ENCODE measurements at regions not wholly inside any gene's neighbourhood (a gene's known extent, or its start where the extent isn't known, plus 50 kb on each side); places are given as distances from the start of the nearest gene placed in this dataset.

DNA sequence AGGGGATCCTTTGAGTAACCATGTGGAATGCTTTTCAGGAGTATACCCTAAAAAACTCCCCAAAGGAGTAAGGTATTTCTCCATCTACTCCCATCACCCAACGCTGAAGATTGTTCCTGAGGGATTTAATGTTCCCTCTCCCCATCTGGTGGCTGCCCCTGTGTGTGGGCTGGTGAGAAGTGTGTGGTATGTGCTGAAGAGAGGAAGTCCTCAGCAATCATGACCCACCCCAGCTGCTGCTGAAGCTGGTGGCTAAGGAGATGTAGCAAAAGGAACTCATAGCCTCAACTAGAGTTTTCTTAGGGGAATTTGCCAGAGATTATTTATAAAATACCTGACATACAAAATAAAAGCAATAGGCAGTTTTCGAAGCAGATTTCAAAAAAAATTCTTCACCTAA lies 114.3 kb upstream of the JAG1 start (continued):
- TF ChIP-seq, protein P1, sequence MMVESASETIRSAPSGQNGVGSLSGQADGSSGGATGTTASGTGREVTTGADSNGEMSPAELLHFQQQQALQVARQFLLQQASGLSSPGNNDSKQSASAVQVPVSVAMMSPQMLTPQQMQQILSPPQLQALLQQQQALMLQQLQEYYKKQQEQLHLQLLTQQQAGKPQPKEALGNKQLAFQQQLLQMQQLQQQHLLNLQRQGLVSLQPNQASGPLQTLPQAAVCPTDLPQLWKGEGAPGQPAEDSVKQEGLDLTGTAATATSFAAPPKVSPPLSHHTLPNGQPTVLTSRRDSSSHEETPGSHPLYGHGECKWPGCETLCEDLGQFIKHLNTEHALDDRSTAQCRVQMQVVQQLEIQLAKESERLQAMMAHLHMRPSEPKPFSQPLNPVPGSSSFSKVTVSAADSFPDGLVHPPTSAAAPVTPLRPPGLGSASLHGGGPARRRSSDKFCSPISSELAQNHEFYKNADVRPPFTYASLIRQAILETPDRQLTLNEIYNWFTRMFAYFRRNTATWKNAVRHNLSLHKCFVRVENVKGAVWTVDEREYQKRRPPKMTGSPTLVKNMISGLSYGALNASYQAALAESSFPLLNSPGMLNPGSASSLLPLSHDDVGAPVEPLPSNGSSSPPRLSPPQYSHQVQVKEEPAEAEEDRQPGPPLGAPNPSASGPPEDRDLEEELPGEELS (CRISPR knock-in tag; IDR thresholded peaks at IDR 0.05): no peak
- TF ChIP-seq, protein P2, sequence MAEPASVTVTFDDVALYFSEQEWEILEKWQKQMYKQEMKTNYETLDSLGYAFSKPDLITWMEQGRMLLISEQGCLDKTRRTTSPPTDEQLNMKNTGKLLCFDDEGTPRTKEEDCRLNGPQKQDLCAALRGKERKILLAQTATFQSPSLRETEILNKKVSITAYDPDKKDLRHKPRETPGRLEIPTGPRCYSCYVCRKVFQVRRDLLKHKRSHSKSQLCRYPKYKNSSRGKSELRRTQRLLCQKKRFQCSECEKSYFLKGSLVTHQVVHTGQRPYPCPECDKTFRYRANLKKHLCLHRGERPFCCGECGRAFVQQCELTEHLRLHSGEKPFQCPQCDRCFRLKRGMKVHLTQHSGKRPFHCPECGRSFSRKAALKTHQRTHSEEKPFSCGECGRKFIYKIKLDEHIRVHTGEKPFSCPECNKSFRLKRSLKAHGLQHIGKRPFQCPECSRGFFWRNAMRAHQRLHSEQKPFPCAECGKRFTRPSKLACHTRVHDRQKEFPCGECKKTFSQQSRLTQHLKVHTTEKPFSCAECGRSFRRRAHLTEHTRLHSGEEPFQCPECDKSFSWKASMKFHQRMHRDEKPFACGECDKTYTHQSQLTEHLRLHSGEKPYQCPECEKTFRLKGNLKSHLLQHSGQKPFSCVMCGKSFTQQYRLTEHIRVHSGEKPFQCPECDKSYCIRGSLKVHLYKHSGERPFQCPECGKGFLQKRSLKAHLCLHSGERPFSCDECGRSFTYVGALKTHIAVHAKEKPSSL (CRISPR knock-in tag; conservative IDR thresholded peaks at IDR 0.05): no peak
- TF ChIP-seq RORB (CRISPR knock-in tag; IDR thresholded peaks at IDR 0.05): no peak

DNA sequence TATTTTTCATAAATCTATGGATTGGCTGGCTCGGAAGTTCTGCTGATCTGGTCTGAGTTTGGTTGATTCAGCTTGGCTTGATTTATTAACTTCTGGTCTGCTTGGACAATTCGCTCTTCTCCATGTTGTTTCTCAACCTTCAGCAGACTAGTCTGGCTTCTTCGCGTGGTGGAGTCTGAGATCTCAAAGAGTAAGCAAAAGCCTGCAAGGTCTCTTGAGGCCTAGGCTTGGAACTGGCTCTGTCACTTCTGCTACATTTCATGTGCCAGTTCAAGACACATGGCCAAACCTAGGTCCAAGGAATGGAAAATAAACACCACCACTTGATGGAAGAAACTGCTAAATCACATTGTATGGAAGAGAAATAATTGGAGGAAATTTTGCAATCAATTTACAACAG lies 115.1 kb upstream of the JAG1 start:
- no peak overlapping the region for H3K4me3 Mint-ChIP-seq
- POLR2A ChIA-PET: no interaction called here

More for the DNA sequence above, 115.1 kb upstream of the JAG1 start:
- TF ChIP-seq, protein P3, sequence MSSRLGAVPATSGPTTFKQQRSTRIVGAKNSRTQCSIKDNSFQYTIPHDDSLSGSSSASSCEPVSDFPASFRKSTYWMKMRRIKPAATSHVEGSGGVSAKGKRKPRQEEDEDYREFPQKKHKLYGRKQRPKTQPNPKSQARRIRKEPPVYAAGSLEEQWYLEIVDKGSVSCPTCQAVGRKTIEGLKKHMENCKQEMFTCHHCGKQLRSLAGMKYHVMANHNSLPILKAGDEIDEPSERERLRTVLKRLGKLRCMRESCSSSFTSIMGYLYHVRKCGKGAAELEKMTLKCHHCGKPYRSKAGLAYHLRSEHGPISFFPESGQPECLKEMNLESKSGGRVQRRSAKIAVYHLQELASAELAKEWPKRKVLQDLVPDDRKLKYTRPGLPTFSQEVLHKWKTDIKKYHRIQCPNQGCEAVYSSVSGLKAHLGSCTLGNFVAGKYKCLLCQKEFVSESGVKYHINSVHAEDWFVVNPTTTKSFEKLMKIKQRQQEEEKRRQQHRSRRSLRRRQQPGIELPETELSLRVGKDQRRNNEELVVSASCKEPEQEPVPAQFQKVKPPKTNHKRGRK (CRISPR knock-in tag; IDR thresholded peaks at IDR 0.05; ENCODE audit: borderline replicate concordance): no peak
- no peak for TF ChIP-seq SMAD4 (CRISPR knock-in tag; IDR thresholded peaks at IDR 0.05)
- TF ChIP-seq, protein P4, sequence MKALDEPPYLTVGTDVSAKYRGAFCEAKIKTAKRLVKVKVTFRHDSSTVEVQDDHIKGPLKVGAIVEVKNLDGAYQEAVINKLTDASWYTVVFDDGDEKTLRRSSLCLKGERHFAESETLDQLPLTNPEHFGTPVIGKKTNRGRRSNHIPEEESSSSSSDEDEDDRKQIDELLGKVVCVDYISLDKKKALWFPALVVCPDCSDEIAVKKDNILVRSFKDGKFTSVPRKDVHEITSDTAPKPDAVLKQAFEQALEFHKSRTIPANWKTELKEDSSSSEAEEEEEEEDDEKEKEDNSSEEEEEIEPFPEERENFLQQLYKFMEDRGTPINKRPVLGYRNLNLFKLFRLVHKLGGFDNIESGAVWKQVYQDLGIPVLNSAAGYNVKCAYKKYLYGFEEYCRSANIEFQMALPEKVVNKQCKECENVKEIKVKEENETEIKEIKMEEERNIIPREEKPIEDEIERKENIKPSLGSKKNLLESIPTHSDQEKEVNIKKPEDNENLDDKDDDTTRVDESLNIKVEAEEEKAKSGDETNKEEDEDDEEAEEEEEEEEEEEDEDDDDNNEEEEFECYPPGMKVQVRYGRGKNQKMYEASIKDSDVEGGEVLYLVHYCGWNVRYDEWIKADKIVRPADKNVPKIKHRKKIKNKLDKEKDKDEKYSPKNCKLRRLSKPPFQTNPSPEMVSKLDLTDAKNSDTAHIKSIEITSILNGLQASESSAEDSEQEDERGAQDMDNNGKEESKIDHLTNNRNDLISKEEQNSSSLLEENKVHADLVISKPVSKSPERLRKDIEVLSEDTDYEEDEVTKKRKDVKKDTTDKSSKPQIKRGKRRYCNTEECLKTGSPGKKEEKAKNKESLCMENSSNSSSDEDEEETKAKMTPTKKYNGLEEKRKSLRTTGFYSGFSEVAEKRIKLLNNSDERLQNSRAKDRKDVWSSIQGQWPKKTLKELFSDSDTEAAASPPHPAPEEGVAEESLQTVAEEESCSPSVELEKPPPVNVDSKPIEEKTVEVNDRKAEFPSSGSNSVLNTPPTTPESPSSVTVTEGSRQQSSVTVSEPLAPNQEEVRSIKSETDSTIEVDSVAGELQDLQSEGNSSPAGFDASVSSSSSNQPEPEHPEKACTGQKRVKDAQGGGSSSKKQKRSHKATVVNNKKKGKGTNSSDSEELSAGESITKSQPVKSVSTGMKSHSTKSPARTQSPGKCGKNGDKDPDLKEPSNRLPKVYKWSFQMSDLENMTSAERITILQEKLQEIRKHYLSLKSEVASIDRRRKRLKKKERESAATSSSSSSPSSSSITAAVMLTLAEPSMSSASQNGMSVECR (CRISPR knock-in tag; IDR thresholded peaks at IDR 0.05; ENCODE audit: borderline replicate concordance): no peak
- no peak for TF ChIP-seq TEAD4 (CRISPR knock-in tag; IDR thresholded peaks at IDR 0.05)
- TF ChIP-seq TP53 (CRISPR knock-in tag; IDR thresholded peaks at IDR 0.05): no peak
- TF ChIP-seq, protein P5, sequence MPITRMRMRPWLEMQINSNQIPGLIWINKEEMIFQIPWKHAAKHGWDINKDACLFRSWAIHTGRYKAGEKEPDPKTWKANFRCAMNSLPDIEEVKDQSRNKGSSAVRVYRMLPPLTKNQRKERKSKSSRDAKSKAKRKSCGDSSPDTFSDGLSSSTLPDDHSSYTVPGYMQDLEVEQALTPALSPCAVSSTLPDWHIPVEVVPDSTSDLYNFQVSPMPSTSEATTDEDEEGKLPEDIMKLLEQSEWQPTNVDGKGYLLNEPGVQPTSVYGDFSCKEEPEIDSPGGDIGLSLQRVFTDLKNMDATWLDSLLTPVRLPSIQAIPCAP (CRISPR knock-in tag; IDR thresholded peaks at IDR 0.05): no peak
- no peak for TF ChIP-seq ZNF317 (CRISPR knock-in tag; IDR thresholded peaks at IDR 0.05; ENCODE audit: borderline replicate concordance, low read depth)
- no peak for TF ChIP-seq MYBL2 (CRISPR knock-in tag; IDR thresholded peaks at IDR 0.05)
- no peak for TF ChIP-seq NR3C1 (CRISPR knock-in tag; conservative IDR thresholded peaks at IDR 0.05; ENCODE audit: low read depth)
- no peak for TF ChIP-seq NFE2L1 (CRISPR knock-in tag; IDR thresholded peaks at IDR 0.05)
- TF ChIP-seq, protein P6, sequence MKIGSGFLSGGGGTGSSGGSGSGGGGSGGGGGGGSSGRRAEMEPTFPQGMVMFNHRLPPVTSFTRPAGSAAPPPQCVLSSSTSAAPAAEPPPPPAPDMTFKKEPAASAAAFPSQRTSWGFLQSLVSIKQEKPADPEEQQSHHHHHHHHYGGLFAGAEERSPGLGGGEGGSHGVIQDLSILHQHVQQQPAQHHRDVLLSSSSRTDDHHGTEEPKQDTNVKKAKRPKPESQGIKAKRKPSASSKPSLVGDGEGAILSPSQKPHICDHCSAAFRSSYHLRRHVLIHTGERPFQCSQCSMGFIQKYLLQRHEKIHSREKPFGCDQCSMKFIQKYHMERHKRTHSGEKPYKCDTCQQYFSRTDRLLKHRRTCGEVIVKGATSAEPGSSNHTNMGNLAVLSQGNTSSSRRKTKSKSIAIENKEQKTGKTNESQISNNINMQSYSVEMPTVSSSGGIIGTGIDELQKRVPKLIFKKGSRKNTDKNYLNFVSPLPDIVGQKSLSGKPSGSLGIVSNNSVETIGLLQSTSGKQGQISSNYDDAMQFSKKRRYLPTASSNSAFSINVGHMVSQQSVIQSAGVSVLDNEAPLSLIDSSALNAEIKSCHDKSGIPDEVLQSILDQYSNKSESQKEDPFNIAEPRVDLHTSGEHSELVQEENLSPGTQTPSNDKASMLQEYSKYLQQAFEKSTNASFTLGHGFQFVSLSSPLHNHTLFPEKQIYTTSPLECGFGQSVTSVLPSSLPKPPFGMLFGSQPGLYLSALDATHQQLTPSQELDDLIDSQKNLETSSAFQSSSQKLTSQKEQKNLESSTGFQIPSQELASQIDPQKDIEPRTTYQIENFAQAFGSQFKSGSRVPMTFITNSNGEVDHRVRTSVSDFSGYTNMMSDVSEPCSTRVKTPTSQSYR (CRISPR knock-in tag; IDR thresholded peaks at IDR 0.05): no peak
- no peak for TF ChIP-seq TEAD1 (CRISPR knock-in tag; IDR thresholded peaks at IDR 0.05)
- TF ChIP-seq NR2C2 (CRISPR knock-in tag; IDR thresholded peaks at IDR 0.05): no peak
- no peak for TF ChIP-seq NFYB (CRISPR knock-in tag; conservative IDR thresholded peaks at IDR 0.05; ENCODE audit: low read depth)
- no peak for TF ChIP-seq NR1H2 (CRISPR knock-in tag; IDR thresholded peaks at IDR 0.05)
- TF ChIP-seq ATF1 (CRISPR knock-in tag; IDR thresholded peaks at IDR 0.05): no peak
- no peak for TF ChIP-seq ESRRA (CRISPR knock-in tag; IDR thresholded peaks at IDR 0.05; ENCODE audit: borderline replicate concordance)
- ATAC-seq: no peak
- no peak for DNase-seq (ENCODE audit: low spot score)
- H3K27me3 Mint-ChIP-seq (ENCODE audit: low read depth): no peaks in the 10 kb centered on the region; the same call in 1 of the 2 replicates
- H3K4me1 Mint-ChIP-seq: peaks cover 45% of the 10 kb centered on the region
- no peaks in the 10 kb centered on the region for H3K36me3 Mint-ChIP-seq
- peaks cover 4% of the 10 kb centered on the region; the same call in 1 of the 2 replicates for H3K9me3 Mint-ChIP-seq
- H3K27ac Mint-ChIP-seq: no peak overlapping the region
- CTCF ChIA-PET: no interaction called here
